Right atrium auricular region (tissue), 2 donors: ENCODE measurements at regions not wholly inside any gene's neighbourhood (a gene's known extent, or its start where the extent isn't known, plus 50 kb on each side); places are given as distances from the start of the nearest gene placed in this dataset.

Experiments used
- DNase-seq: peaks from one replicate; pipeline ENCODE4 v3.0.0-alpha.2; 2019; ENCODE audit warnings: low spot score
- H3K27ac ChIP-seq, 2 donors: fragments of 200-600 bp; sonication (generic); 1 replicate in 1 of 2; 2 replicates in 1 of 2; pipeline ENCODE4 v1.5.1; 2016 to 2019
- H3K27me3 ChIP-seq, 2 donors: fragments of 200-600 bp; sonication (generic); one replicate each; pipeline versions ENCODE4 v1.5.1 to v1.6.0; 2017 to 2019
- H3K36me3 ChIP-seq: fragments of 200-600 bp; sonication (generic); one replicate; pipeline ENCODE4 v1.5.1; 2016
- H3K4me1 ChIP-seq, 2 donors: fragments of 200-600 bp; sonication (generic); one replicate each; pipeline versions ENCODE4 v1.5.1 to v1.6.0; 2017 to 2019
- H3K4me3 ChIP-seq, 2 donors: fragments of 200-600 bp; sonication (generic); 1 replicate in 1 of 2; 2 replicates in 1 of 2; pipeline ENCODE4 v1.5.1; 2017 to 2019; ENCODE audit warnings: mild to moderate bottlenecking in 1 of 2, moderate library complexity in 1 of 2
- H3K9me3 ChIP-seq, 2 donors: fragments of 200-600 bp; sonication (generic); one replicate each; pipeline ENCODE4 v1.5.1; 2019
- CTCF ChIP-seq, 2 donors: fragments of 200-600 bp; sonication (generic); IDR thresholded peaks; one replicate each; pipeline ENCODE4 v1.5.1; 2019; ENCODE audit warnings: antibody characterized with exemption in 2 of 2

- H3K36me3 ChIP-seq: no peaks in the 10 kb centered on the region
- no peak for DNase-seq
- H3K9me3 ChIP-seq: no peaks in the 10 kb centered on the region
- no peaks in the 10 kb centered on the region for H3K27me3 ChIP-seq
- TF ChIP-seq CTCF (IDR thresholded peaks at IDR 0.05): no peak
- H3K27ac ChIP-seq: no peak overlapping the region
- no peak overlapping the region for H3K4me3 ChIP-seq
- H3K4me1 ChIP-seq: no peaks in the 10 kb centered on the region
These were observed 57.8 kb upstream of the SHANK2 start for GRCh38 chr11:71310184-71310583.

GRCh38 chr11:71309611-71310010, 57.2 kb upstream of the SHANK2 start:
- no peaks in the 10 kb centered on the region for H3K36me3 ChIP-seq
- no peak overlapping the region for H3K27ac ChIP-seq
- H3K27me3 ChIP-seq: no peaks in the 10 kb centered on the region
- no peak for TF ChIP-seq CTCF (IDR thresholded peaks at IDR 0.05)
- H3K4me3 ChIP-seq: no peak overlapping the region
- no peaks in the 10 kb centered on the region for H3K4me1 ChIP-seq
- peak; percentile 26 for DNase-seq
- H3K9me3 ChIP-seq: no peaks in the 10 kb centered on the region

- Histone ChIP-seq H3K27me3 (no peaks in the 10 kb centered on the region), H3K27ac (no peak overlapping the region), H3K4me1 (no peaks in the 10 kb centered on the region), H3K9me3 (no peaks in the 10 kb centered on the region), H3K4me3 (no peak overlapping the region), H3K36me3 (no peaks in the 10 kb centered on the region)
- TF ChIP-seq CTCF (IDR thresholded peaks at IDR 0.05): no peak
- DNase-seq: peak; percentile 4
These were observed 56.8 kb upstream of the SHANK2 start for GRCh38 chr11:71309181-71309580.

- TF ChIP-seq CTCF (IDR thresholded peaks at IDR 0.05): no peak
- no peaks in the 10 kb centered on the region for H3K36me3 ChIP-seq
- H3K27ac ChIP-seq: no peak overlapping the region
- H3K4me1 ChIP-seq: no peaks in the 10 kb centered on the region
- DNase-seq: peak; percentile 11
- H3K27me3 ChIP-seq: no peaks in the 10 kb centered on the region
- H3K4me3 ChIP-seq: no peak overlapping the region
- no peaks in the 10 kb centered on the region for H3K9me3 ChIP-seq
These were observed 55.7 kb upstream of the SHANK2 start for GRCh38 chr11:71307811-71308645.

- Histone ChIP-seq H3K4me3 (no peak overlapping the region), H3K27me3 (no peaks in the 10 kb centered on the region), H3K27ac (no peak overlapping the region), H3K36me3 (no peaks in the 10 kb centered on the region), H3K4me1 (no peaks in the 10 kb centered on the region), H3K9me3 (no peaks in the 10 kb centered on the region)
- peak; percentile 18 for DNase-seq
- TF ChIP-seq CTCF (IDR thresholded peaks at IDR 0.05): no peak
These were observed 53.2 kb upstream of the SHANK2 start for GRCh38 chr11:71305451-71306125.
